ENCODE measurements at regions not wholly inside any gene's neighbourhood (a gene's known extent, or its start where the extent isn't known, plus 50 kb on each side); places are given as distances from the start of the nearest gene placed in this dataset.
"Not testable (repeated sequence)": the region's sequence is repeated elsewhere in the genome, so short reads cannot be mapped to it uniquely, and the experiment has no call there.

GRCh38 chr6:99814230-99814928, 179.6 kb downstream of the MCHR2 start:
- Mint-ChIP-seq H3K4me3 (no peak overlapping the region), H3K27me3 (peaks cover 2% of the 10 kb centered on the region), H3K4me1 (no peaks in the 10 kb centered on the region), H3K27ac (no peak overlapping the region), H3K36me3 (ENCODE audit: low read depth) (no peaks in the 10 kb centered on the region), H3K9me3 (no peaks in the 10 kb centered on the region)
- DNase-seq: no peak
- intact Hi-C loops (cut with micrococcal nuclease): no loop called here

- Mint-ChIP-seq H3K9me3 (no peaks in the 10 kb centered on the region), H3K36me3 (ENCODE audit: low read depth) (no peaks in the 10 kb centered on the region), H3K4me1 (no peaks in the 10 kb centered on the region), H3K27ac (no peak overlapping the region), H3K27me3 (peaks cover 2% of the 10 kb centered on the region), H3K4me3 (no peak overlapping the region)
- DNase-seq: no peak
- intact Hi-C loops (cut with micrococcal nuclease): no loop called here
Measured at GRCh38 chr6:99816795-99817194, 177.2 kb downstream of the MCHR2 start.

GRCh38 chr6:99818161-99818560, 175.9 kb downstream of the MCHR2 start:
- no peaks in the 10 kb centered on the region for H3K36me3 Mint-ChIP-seq (ENCODE audit: low read depth)
- no peak for DNase-seq
- H3K4me1 Mint-ChIP-seq: peaks cover 2% of the 10 kb centered on the region
- peaks cover 8% of the 10 kb centered on the region for H3K27me3 Mint-ChIP-seq
- no peak overlapping the region for H3K4me3 Mint-ChIP-seq
- H3K27ac Mint-ChIP-seq: no peak overlapping the region
- H3K9me3 Mint-ChIP-seq: no peaks in the 10 kb centered on the region
- intact Hi-C loops (cut with micrococcal nuclease): no loop called here

- Mint-ChIP-seq H3K4me3 (no peak overlapping the region), H3K9me3 (no peaks in the 10 kb centered on the region), H3K27ac (no peak overlapping the region), H3K4me1 (peaks cover 4% of the 10 kb centered on the region), H3K36me3 (ENCODE audit: low read depth) (no peaks in the 10 kb centered on the region), H3K27me3 (peaks cover 11% of the 10 kb centered on the region)
- intact Hi-C loops (cut with micrococcal nuclease): no loop called here
- DNase-seq: no peak
Measured at GRCh38 chr6:99819853-99820252, 174.2 kb downstream of the MCHR2 start.

GRCh38 chr6:99821164-99821563, 172.9 kb downstream of the MCHR2 start:
- Mint-ChIP-seq H3K36me3 (ENCODE audit: low read depth) (no peaks in the 10 kb centered on the region), H3K27ac (no peak overlapping the region), H3K4me1 (peaks cover 4% of the 10 kb centered on the region), H3K9me3 (no peaks in the 10 kb centered on the region), H3K4me3 (no peak overlapping the region), H3K27me3 (peaks cover 11% of the 10 kb centered on the region)
- DNase-seq: no peak
- intact Hi-C loops (cut with micrococcal nuclease): no loop called here

- peaks cover 4% of the 10 kb centered on the region for H3K4me1 Mint-ChIP-seq
- H3K36me3 Mint-ChIP-seq (ENCODE audit: low read depth): no peaks in the 10 kb centered on the region
- H3K9me3 Mint-ChIP-seq: no peaks in the 10 kb centered on the region
- H3K4me3 Mint-ChIP-seq: peak overlapping the region; percentile 66
- peak; percentile 60 for DNase-seq
- intact Hi-C loops (cut with micrococcal nuclease): no loop called here
- no peak overlapping the region for H3K27ac Mint-ChIP-seq
- peaks cover 11% of the 10 kb centered on the region for H3K27me3 Mint-ChIP-seq
Measured at GRCh38 chr6:99822741-99823512, 171.1 kb downstream of the MCHR2 start.

GRCh38 chr6:99823513-99824235, 170.3 kb downstream of the MCHR2 start:
- H3K9me3 Mint-ChIP-seq; DNase-seq; H3K27ac Mint-ChIP-seq; H3K4me1 Mint-ChIP-seq; intact Hi-C loops (cut with micrococcal nuclease); H3K36me3 Mint-ChIP-seq (ENCODE audit: low read depth): not testable (repeated sequence)
- Mint-ChIP-seq H3K4me3 (peak overlapping the region; percentile 66), H3K27me3 (peaks cover 11% of the 10 kb centered on the region)

GRCh38 chr6:99833034-99833433, 161.0 kb downstream of the MCHR2 start:
- no peaks in the 10 kb centered on the region for H3K36me3 Mint-ChIP-seq (ENCODE audit: low read depth)
- H3K4me3 Mint-ChIP-seq: no peak overlapping the region

GRCh38 chr6:99836471-99836870, 157.6 kb downstream of the MCHR2 start:
- peak; percentile 40 for DNase-seq
- no peak overlapping the region for H3K4me3 Mint-ChIP-seq
- intact Hi-C loops (cut with micrococcal nuclease): no loop called here
- no peaks in the 10 kb centered on the region for H3K9me3 Mint-ChIP-seq
- H3K4me1 Mint-ChIP-seq: no peaks in the 10 kb centered on the region
- peaks cover 4% of the 10 kb centered on the region for H3K27me3 Mint-ChIP-seq
- H3K27ac Mint-ChIP-seq: no peak overlapping the region
- no peaks in the 10 kb centered on the region for H3K36me3 Mint-ChIP-seq (ENCODE audit: low read depth)

More at GRCh38 chr6:99833034-99833433, 161.0 kb downstream of the MCHR2 start:
- no peaks in the 10 kb centered on the region for H3K9me3 Mint-ChIP-seq
- no peak for DNase-seq
- H3K4me1 Mint-ChIP-seq: no peaks in the 10 kb centered on the region
- intact Hi-C loops (cut with micrococcal nuclease): no loop called here
- no peaks in the 10 kb centered on the region for H3K27me3 Mint-ChIP-seq
- no peak overlapping the region for H3K27ac Mint-ChIP-seq

- no peak overlapping the region for H3K27ac Mint-ChIP-seq
- H3K36me3 Mint-ChIP-seq (ENCODE audit: low read depth): no peaks in the 10 kb centered on the region
Measured at GRCh38 chr6:99838607-99839006, 155.4 kb downstream of the MCHR2 start.

GRCh38 chr6:99841297-99841696, 152.7 kb downstream of the MCHR2 start:
- intact Hi-C loops (cut with micrococcal nuclease): no loop called here
- peaks cover 4% of the 10 kb centered on the region for H3K27me3 Mint-ChIP-seq
- H3K4me3 Mint-ChIP-seq: no peak overlapping the region
- no peaks in the 10 kb centered on the region for H3K36me3 Mint-ChIP-seq (ENCODE audit: low read depth)
- H3K4me1 Mint-ChIP-seq: no peaks in the 10 kb centered on the region
- no peak overlapping the region for H3K27ac Mint-ChIP-seq
- no peak for DNase-seq
- no peaks in the 10 kb centered on the region for H3K9me3 Mint-ChIP-seq

More at GRCh38 chr6:99838607-99839006, 155.4 kb downstream of the MCHR2 start:
- no peak overlapping the region for H3K4me3 Mint-ChIP-seq
- no peaks in the 10 kb centered on the region for H3K4me1 Mint-ChIP-seq
- H3K9me3 Mint-ChIP-seq: no peaks in the 10 kb centered on the region
- peaks cover 4% of the 10 kb centered on the region for H3K27me3 Mint-ChIP-seq
- peak; percentile 18 for DNase-seq
- intact Hi-C loops (cut with micrococcal nuclease): no loop called here

GRCh38 chr6:99846006-99846405, 148.0 kb downstream of the MCHR2 start:
- peaks cover 4% of the 10 kb centered on the region for H3K27me3 Mint-ChIP-seq
- H3K4me1 Mint-ChIP-seq: no peaks in the 10 kb centered on the region
- H3K27ac Mint-ChIP-seq: no peak overlapping the region
- H3K4me3 Mint-ChIP-seq: no peak overlapping the region
- peak; percentile 9 for DNase-seq
- H3K9me3 Mint-ChIP-seq: no peaks in the 10 kb centered on the region
- intact Hi-C loops (cut with micrococcal nuclease): no loop called here
- no peaks in the 10 kb centered on the region for H3K36me3 Mint-ChIP-seq (ENCODE audit: low read depth)

GRCh38 chr6:99850841-99851240, 143.2 kb downstream of the MCHR2 start:
- intact Hi-C loops (cut with micrococcal nuclease): no loop called here
- H3K4me1 Mint-ChIP-seq: no peaks in the 10 kb centered on the region
- H3K27me3 Mint-ChIP-seq: peaks cover 2% of the 10 kb centered on the region

GRCh38 chr6:99852031-99852430, 142.0 kb downstream of the MCHR2 start:
- no peak overlapping the region for H3K4me3 Mint-ChIP-seq
- H3K27me3 Mint-ChIP-seq: peaks cover 2% of the 10 kb centered on the region
- no peak for DNase-seq
- H3K27ac Mint-ChIP-seq: no peak overlapping the region
- H3K36me3 Mint-ChIP-seq (ENCODE audit: low read depth): no peaks in the 10 kb centered on the region
- intact Hi-C loops (cut with micrococcal nuclease): no loop called here
- H3K9me3 Mint-ChIP-seq: no peaks in the 10 kb centered on the region
- H3K4me1 Mint-ChIP-seq: no peaks in the 10 kb centered on the region

More at GRCh38 chr6:99850841-99851240, 143.2 kb downstream of the MCHR2 start:
- no peaks in the 10 kb centered on the region for H3K36me3 Mint-ChIP-seq (ENCODE audit: low read depth)
- no peaks in the 10 kb centered on the region for H3K9me3 Mint-ChIP-seq
- no peak overlapping the region for H3K27ac Mint-ChIP-seq
- H3K4me3 Mint-ChIP-seq: no peak overlapping the region
- DNase-seq: peak; percentile 31

Measured in activated CD4-positive, alpha-beta T cell treated with anti-CD3 and anti-CD28 coated beads, Interleukin-2, amount 10 ng/mL, durations not matched to agents 24 days and 14 days (primary cell).